K562 (cell line): ENCODE measurements at regions not wholly inside any gene's neighbourhood (a gene's known extent, or its start where the extent isn't known, plus 50 kb on each side); places are given as distances from the start of the nearest gene placed in this dataset.

Experiments used
- ATAC-seq: fragments of 200-7000 bp; cut with Tn5 transposase; 3 replicates; pipeline ENCODE4 v1.9.1; 2020; ENCODE audit warnings: moderate library complexity
- BruUV-seq: library from RNA; stranded (reverse); fragments of 400-500 nt; replicated peaks from 2 replicates; lab custom pipeline; 2021; lab: Mats Ljungman, UMichigan
- CTCF ChIA-PET: fragments of 300-600 bp; formaldehyde crosslinking; extraction: SDS; loops from one replicate; lab custom pipeline; 2021; ENCODE audit warnings: low intra/inter-chr PET ratio; lab: Yijun Ruan, JAX
- POLR2A ChIA-PET: fragments of 300-600, 350-650 bp; sonication (Branson Sonifier 250); formaldehyde crosslinking; extraction: SDS; loops from one replicate; lab custom pipeline; 2021; ENCODE audit warnings: antibody characterized with exemption, inconsistent platforms; lab: Yijun Ruan, JAX
- DNase-seq, 4 experiments: peaks; one replicate each; pipeline versions ENCODE4 v3.0.0 to v3.0.0-alpha.2; 2011 to 2018; ENCODE audit warnings: low spot score in 3 of 4, mixed read lengths in 3 of 4; ENCODE audit errors: extremely low read depth in 1 of 4
- FAIRE-seq: peaks from 2 replicates; lab custom pipeline; 2011; peaks lifted over from hg19 to GRCh38; lab: Jason Lieb, UNC
- H2AFZ ChIP-seq: 2 replicates; pipeline ENCODE4 v1.6.0; 2011; ENCODE audit warnings: low read depth, low read length, control low read depth, inconsistent platforms
- H3K27ac ChIP-seq: fragments of 200-600 bp; 3 replicates; pipeline ENCODE4 v1.8.0; 2011; ENCODE audit warnings: low read depth, mild to moderate bottlenecking, control low read depth, inconsistent platforms, low read length, moderate library complexity, mixed read lengths; ENCODE audit errors: extremely low read depth
- H3K27me3 ChIP-seq, 2 experiments: fragments of 300-600 bp in 1 of 2; 2 replicates in 1 of 2; 3 replicates in 1 of 2; pipeline versions ENCODE4 v1.6.0 to v1.8.0; 2011; ENCODE audit warnings: inconsistent platforms in 2 of 2, low read length in 2 of 2, mild to moderate bottlenecking in 1 of 2, mixed read lengths in 1 of 2, moderate library complexity in 1 of 2; ENCODE audit not compliant: control insufficient read depth in 2 of 2, insufficient read depth in 2 of 2
- H3K36me3 ChIP-seq: fragments of 300-600 bp; 3 replicates; pipeline ENCODE4 v1.8.0; 2011; ENCODE audit warnings: mild to moderate bottlenecking, low read length, inconsistent platforms; ENCODE audit not compliant: control insufficient read depth, insufficient read depth
- H3K4me1 ChIP-seq, 2 experiments: fragments of 200-600 bp in 1 of 2; replicated peaks in 1 of 2; 2 replicates in 1 of 2; 3 replicates in 1 of 2; pipeline versions ENCODE4 v1.5.1 to v1.8.0; 2011; ENCODE audit warnings: inconsistent platforms in 2 of 2, low read length in 2 of 2, mild to moderate bottlenecking in 1 of 2, mixed read lengths in 1 of 2, moderate library complexity in 1 of 2; ENCODE audit not compliant: control insufficient read depth in 2 of 2, insufficient read depth in 2 of 2
- H3K4me2 ChIP-seq: 2 replicates; pipeline ENCODE4 v1.6.1; 2011; ENCODE audit warnings: low read length, control low read depth, inconsistent platforms, mixed read lengths; ENCODE audit not compliant: insufficient read depth
- H3K4me3 ChIP-seq: fragments of 200-600 bp; sonication (generic), shearing (Covaris generic); 2 replicates; pipeline ENCODE4 v1.5.1; 2016; ENCODE audit warnings: control low read depth, inconsistent platforms
- H3K79me2 ChIP-seq: fragments of 200-600 bp; 3 replicates; pipeline ENCODE4 v1.8.0; 2011; ENCODE audit warnings: low read length, inconsistent platforms; ENCODE audit not compliant: control insufficient read depth, insufficient read depth
- H3K9ac ChIP-seq, 2 experiments: 2 replicates each; pipeline versions ENCODE4 v1.6.0 to v1.6.1; 2011; ENCODE audit warnings: low read depth in 2 of 2, low read length in 2 of 2, control low read depth in 1 of 2, inconsistent platforms in 1 of 2, mild to moderate bottlenecking in 1 of 2, mixed read lengths in 1 of 2; ENCODE audit not compliant: insufficient read depth in 1 of 2
- H3K9me1 ChIP-seq: one replicate; pipeline ENCODE4 v1.6.0; 2011; ENCODE audit warnings: inconsistent platforms, mild to moderate bottlenecking, low read length, moderate library complexity; ENCODE audit not compliant: control insufficient read depth, insufficient read depth
- H3K9me3 ChIP-seq: replicated peaks from 2 replicates; pipeline ENCODE4 v1.5.1; 2011; ENCODE audit warnings: low read depth, low read length, inconsistent platforms; ENCODE audit not compliant: control insufficient read depth, insufficient read depth
- H4K20me1 ChIP-seq: replicated peaks from 2 replicates; pipeline ENCODE4 v1.6.1; 2011; ENCODE audit warnings: low read length, inconsistent platforms, mixed read lengths; ENCODE audit not compliant: control insufficient read depth, insufficient read depth
- ESRRA ChIP-seq: fragments of 450-650 bp; IDR thresholded peaks from 2 replicates; pipeline ENCODE4 v1.6.1; 2014; ENCODE audit warnings: low read depth, mild to moderate bottlenecking, moderate library complexity, borderline replicate concordance
- GTF2A2 ChIP-seq: IDR thresholded peaks from 2 replicates; pipeline ENCODE4 v1.6.1; 2016; ENCODE audit warnings: mild to moderate bottlenecking, missing genetic modification characterization, missing compliant biosample characterization
- RBM39 ChIP-seq: fragments of 200-400 bp; formaldehyde crosslinking; optimal IDR thresholded peaks from 2 replicates; pipeline ENCODE3; 2018; ENCODE audit warnings: low read depth, low read length
- SMAD2 ChIP-seq: fragments of 150-350 bp; IDR thresholded peaks from 2 replicates; pipeline ENCODE4 v1.6.1; 2014; ENCODE audit warnings: low read depth, mild to moderate bottlenecking, low read length
- ZNF431 ChIP-seq: sonication (generic); formaldehyde crosslinking; IDR thresholded peaks from 2 replicates; pipeline ENCODE4 v1.8.0; 2022; ENCODE audit warnings: mild to moderate bottlenecking, missing genetic modification reagents
- ZNF57 ChIP-seq: fragments of 450-650 bp; formaldehyde crosslinking; IDR thresholded peaks from 2 replicates; pipeline ENCODE4 v1.4.0; 2020; ENCODE audit warnings: mild to moderate bottlenecking, moderate library complexity
- WGBS: fragments of 100-300 bp; shearing (Covaris generic); methylation state at CpG from one replicate; pipeline ENCODE4 v1.1.6; 2016; ENCODE audit warnings: low coverage, mixed read lengths; ENCODE audit not compliant: insufficient coverage; ENCODE audit errors: missing lambda C conversion rate; 5-methylcytosine and 5-hydroxymethylcytosine counted together
- in situ Hi-C: fragments of 300-500 bp; cut with MboI; formaldehyde crosslinking; loops from 4 replicates; pipeline ENCODE4 v1.15.0; 2018; ENCODE audit warnings: inconsistent platforms, mixed read lengths
- intact Hi-C: fragments of 100-400 bp; cut with micrococcal nuclease; formaldehyde crosslinking; loops from 2 replicates; pipeline ENCODE4 v1.14.2; 2022
- TF ChIP-seq, protein P1 (sequence below): fragments of 250-450 bp; sonication (Bioruptor Pico); IDR thresholded peaks from 2 replicates; pipeline ENCODE4 v1.8.0; 2021; ENCODE audit warnings: mild to moderate bottlenecking, moderate library complexity
- TF ChIP-seq, protein P2 (sequence below), 2 experiments: fragments of 450-650 bp; IDR thresholded peaks; 2 replicates each; pipeline ENCODE4 v1.6.1; 2016; ENCODE audit warnings: mild to moderate bottlenecking in 2 of 2, borderline replicate concordance in 1 of 2, low read depth in 1 of 2, moderate library complexity in 1 of 2
- TF ChIP-seq, protein P3 (sequence below): sonication (generic); formaldehyde crosslinking; IDR thresholded peaks from 2 replicates; pipeline ENCODE4 v1.8.0; 2022; ENCODE audit warnings: mild to moderate bottlenecking, low read depth, missing genetic modification reagents
- TF ChIP-seq, protein P4 (sequence below), 3 experiments: fragments of 200-800 bp in 1 of 3; sonication (Bioruptor generic) in 1 of 3; sonication (generic) in 1 of 3; formaldehyde crosslinking in 1 of 3; IDR thresholded peaks; 2 replicates each; pipeline versions ENCODE4 v1.6.1 to v1.8.0; 2016 to 2022; ENCODE audit warnings: mild to moderate bottlenecking in 2 of 3, missing compliant biosample characterization in 2 of 3, missing genetic modification characterization in 2 of 3, missing genetic modification reagents in 1 of 3

DNA sequence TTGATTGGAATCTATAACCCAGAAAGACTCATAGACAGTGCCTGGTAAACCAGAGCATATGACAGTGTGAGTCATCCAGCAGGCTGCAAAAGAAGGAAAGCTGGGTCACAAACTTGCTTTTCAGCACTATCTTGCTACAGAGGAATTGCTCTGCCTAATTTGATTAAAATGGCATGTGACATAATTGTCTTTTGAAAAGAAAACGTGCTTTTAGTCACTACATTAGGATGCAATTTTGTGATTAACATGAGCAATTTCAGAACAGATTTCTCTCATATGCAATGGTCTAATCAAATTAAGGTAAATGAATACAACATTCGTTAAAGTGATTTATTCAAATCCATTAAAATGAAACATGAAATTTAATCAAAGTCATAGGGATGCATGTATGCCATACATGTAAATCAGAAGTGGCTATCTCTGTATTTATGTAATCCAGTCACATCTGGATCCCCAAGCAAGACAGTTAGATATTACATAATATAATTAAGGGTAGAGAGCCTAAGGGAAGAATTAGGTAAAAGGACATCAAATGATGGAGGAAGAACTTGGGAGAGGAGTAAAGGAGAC, 400.0 kb upstream of the HTR1E start:
- WGBS = 0% methylated on average over 2 of the region's 2 CpGs
- TF ChIP-seq, protein P1, sequence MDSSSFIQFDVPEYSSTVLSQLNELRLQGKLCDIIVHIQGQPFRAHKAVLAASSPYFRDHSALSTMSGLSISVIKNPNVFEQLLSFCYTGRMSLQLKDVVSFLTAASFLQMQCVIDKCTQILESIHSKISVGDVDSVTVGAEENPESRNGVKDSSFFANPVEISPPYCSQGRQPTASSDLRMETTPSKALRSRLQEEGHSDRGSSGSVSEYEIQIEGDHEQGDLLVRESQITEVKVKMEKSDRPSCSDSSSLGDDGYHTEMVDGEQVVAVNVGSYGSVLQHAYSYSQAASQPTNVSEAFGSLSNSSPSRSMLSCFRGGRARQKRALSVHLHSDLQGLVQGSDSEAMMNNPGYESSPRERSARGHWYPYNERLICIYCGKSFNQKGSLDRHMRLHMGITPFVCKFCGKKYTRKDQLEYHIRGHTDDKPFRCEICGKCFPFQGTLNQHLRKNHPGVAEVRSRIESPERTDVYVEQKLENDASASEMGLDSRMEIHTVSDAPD = no peak
- TF ChIP-seq, protein P2, sequence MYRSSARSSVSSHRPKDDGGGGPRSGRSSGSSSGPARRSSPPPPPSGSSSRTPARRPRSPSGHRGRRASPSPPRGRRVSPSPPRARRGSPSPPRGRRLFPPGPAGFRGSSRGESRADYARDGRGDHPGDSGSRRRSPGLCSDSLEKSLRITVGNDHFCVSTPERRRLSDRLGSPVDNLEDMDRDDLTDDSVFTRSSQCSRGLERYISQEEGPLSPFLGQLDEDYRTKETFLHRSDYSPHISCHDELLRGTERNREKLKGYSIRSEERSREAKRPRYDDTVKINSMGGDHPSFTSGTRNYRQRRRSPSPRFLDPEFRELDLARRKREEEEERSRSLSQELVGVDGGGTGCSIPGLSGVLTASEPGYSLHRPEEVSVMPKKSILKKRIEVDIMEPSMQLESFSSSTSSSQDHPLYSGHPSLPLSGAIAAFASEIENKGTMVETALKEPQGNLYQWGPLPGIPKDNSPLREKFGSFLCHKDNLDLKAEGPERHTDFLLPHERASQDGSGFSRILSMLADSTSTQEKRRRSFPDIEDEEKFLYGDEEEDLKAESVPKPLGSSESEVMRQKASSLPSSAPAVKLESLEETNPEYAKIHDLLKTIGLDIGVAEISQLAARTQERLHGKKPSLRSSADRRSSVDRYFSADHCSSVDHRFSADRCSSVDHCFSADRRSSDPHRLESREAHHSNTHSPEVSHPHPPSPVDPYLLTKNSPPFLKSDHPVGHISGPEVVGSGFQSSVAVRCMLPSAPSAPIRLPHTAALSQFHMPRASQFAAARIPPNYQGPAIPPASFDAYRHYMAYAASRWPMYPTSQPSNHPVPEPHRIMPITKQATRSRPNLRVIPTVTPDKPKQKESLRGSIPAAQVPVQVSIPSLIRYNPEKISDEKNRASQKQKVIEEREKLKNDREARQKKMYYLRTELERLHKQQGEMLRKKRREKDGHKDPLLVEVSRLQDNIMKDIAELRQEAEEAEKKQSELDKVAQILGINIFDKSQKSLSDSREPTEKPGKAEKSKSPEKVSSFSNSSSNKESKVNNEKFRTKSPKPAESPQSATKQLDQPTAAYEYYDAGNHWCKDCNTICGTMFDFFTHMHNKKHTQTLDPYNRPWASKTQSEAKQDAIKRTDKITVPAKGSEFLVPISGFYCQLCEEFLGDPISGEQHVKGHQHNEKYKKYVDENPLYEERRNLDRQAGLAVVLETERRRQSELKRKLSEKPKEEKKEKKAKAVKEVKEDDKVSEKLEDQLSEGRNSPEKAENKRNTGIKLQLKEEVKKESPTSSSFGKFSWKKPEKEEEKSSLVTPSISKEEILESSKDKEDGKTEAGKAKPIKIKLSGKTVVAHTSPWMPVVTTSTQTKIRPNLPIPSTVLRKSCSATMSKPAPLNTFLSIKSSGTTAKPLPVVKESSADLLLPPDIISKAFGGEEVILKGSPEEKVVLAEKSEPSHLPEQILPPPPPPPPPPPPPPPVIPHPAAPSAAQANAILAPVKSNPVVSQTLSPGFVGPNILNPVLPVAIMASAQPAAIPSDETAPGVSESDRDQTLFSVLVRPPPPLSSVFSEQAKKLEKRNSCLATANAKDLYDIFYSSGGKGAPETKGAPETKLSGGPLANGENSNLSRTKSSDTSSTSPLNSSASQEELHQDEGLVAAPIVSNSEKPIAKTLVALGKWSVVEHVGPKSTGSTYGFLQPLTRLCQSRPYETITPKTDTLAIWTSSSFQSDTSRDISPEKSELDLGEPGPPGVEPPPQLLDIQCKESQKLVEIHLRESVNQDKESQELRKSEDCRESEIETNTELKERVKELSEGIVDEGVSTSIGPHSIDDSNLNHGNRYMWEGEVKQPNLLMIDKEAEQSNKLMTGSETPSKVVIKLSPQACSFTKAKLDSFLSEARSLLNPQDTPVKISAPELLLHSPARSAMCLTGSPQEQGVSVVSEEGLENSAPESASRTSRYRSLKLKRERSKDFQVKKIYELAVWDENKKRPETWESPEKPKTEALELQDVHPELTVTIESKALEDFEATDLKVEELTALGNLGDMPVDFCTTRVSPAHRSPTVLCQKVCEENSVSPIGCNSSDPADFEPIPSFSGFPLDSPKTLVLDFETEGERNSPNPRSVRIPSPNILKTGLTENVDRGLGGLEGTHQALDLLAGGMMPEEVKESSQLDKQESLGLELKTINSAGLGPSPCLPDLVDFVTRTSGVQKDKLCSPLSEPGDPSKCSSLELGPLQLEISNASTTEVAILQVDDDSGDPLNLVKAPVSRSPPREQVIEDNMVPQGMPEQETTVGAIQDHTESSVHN (IDR thresholded peaks at IDR 0.05; ENCODE audit: borderline replicate concordance in 1 of 2, low read depth in 1 of 2) = no peak
- no peak for TF ChIP-seq ZNF57 (CRISPR knock-in tag)
- TF ChIP-seq RBM39 = no peak
- TF ChIP-seq GTF2A2 = no peak
- TF ChIP-seq, protein P3, sequence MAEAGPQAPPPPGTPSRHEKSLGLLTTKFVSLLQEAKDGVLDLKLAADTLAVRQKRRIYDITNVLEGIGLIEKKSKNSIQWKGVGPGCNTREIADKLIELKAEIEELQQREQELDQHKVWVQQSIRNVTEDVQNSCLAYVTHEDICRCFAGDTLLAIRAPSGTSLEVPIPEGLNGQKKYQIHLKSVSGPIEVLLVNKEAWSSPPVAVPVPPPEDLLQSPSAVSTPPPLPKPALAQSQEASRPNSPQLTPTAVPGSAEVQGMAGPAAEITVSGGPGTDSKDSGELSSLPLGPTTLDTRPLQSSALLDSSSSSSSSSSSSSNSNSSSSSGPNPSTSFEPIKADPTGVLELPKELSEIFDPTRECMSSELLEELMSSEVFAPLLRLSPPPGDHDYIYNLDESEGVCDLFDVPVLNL (CRISPR knock-in tag) = no peak
- TF ChIP-seq ESRRA = no peak
- TF ChIP-seq, protein P4, sequence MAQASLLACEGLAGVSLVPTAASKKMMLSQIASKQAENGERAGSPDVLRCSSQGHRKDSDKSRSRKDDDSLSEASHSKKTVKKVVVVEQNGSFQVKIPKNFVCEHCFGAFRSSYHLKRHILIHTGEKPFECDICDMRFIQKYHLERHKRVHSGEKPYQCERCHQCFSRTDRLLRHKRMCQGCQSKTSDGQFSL (CRISPR knock-in tag; IDR thresholded peaks at IDR 0.05) = no peak
- TF ChIP-seq, protein P4 (tag; IDR thresholded peaks at IDR 0.05) = no peak
- no peak for TF ChIP-seq SMAD2
- no peak for TF ChIP-seq ZNF431 (CRISPR knock-in tag)

More for the DNA sequence above, 400.0 kb upstream of the HTR1E start:
- H3K4me3 ChIP-seq = no peak overlapping the region
- ChIA-PET POLR2A (no interaction called here), CTCF (no interaction called here)
- DNase-seq = no peak
- no peaks in the 10 kb centered on the region for H3K79me2 ChIP-seq
- H3K9me3 ChIP-seq = no peaks in the 10 kb centered on the region
- H3K9me1 ChIP-seq = no peaks in the 10 kb centered on the region
- intact Hi-C loops (no loop called here), in situ Hi-C loops (no loop called here)
- no peaks in the 10 kb centered on the region for H3K36me3 ChIP-seq
- no peak for FAIRE-seq
- ATAC-seq = no peak
- H2AFZ ChIP-seq = no peak overlapping the region
- no peak overlapping the region for H3K27ac ChIP-seq
- no peaks in the 10 kb centered on the region for H3K4me1 ChIP-seq
- no peak overlapping the region for H3K4me2 ChIP-seq
- BruUV-seq = no TSS peak
- no peaks in the 10 kb centered on the region for H4K20me1 ChIP-seq
- no peak overlapping the region for H3K9ac ChIP-seq
- no peaks in the 10 kb centered on the region for H3K27me3 ChIP-seq
